Gastrocnemius medialis (tissue), 4 donors: ENCODE measurements at regions not wholly inside any gene's neighbourhood (a gene's known extent, or its start where the extent isn't known, plus 50 kb on each side); places are given as distances from the start of the nearest gene placed in this dataset.

Experiments
- POLR2A ChIP-seq, 2 donors: fragments of 450-650 bp; IDR thresholded peaks; one replicate each; pipeline ENCODE4 v1.6.1; 2017; ENCODE audit warnings: antibody characterized with exemption in 2 of 2, mild to moderate bottlenecking in 2 of 2, moderate library complexity in 2 of 2
- TF ChIP-seq, protein P1 (sequence below), 5 experiments: fragments of 450-650 bp in 3 of 5; fragments of 200-600 bp in 2 of 5; sonication (generic) in 2 of 5; IDR thresholded peaks in 4 of 5; conservative IDR thresholded peaks in 1 of 5; 1 replicate in 4 of 5; 2 replicates in 1 of 5; pipeline ENCODE4 v1.5.1; 2016 to 2019; ENCODE audit warnings: antibody characterized with exemption in 5 of 5, mild to moderate bottlenecking in 3 of 5, moderate library complexity in 3 of 5

DNA sequence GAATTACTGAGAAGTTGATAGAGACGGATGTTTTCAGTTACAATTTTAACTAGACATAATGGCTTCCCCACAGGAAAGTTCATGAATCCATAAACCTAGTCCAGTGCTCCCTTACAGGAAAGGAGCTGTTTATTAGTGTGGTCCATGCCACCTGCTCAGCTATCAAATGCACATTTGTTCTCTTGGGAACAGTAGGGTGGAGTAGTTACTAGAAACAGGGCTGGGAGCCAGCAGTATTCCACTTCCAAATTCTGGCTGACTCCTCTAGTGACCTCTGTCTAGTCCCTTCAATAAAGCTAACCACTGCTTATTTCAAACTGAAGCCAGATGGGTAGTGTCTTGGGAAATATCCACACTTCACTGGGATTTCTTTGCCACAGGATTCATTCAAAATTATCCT is 88.4 kb upstream of the TLL1 start:
- TF ChIP-seq, protein P1, sequence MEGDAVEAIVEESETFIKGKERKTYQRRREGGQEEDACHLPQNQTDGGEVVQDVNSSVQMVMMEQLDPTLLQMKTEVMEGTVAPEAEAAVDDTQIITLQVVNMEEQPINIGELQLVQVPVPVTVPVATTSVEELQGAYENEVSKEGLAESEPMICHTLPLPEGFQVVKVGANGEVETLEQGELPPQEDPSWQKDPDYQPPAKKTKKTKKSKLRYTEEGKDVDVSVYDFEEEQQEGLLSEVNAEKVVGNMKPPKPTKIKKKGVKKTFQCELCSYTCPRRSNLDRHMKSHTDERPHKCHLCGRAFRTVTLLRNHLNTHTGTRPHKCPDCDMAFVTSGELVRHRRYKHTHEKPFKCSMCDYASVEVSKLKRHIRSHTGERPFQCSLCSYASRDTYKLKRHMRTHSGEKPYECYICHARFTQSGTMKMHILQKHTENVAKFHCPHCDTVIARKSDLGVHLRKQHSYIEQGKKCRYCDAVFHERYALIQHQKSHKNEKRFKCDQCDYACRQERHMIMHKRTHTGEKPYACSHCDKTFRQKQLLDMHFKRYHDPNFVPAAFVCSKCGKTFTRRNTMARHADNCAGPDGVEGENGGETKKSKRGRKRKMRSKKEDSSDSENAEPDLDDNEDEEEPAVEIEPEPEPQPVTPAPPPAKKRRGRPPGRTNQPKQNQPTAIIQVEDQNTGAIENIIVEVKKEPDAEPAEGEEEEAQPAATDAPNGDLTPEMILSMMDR (IDR thresholded peaks at IDR 0.05 in 4 of 5, conservative IDR thresholded peaks at IDR 0.05 in 1 of 5): no peak
- no peak for TF ChIP-seq POLR2A (IDR thresholded peaks at IDR 0.05)
